K562 (cell line): ENCODE measurements at regions not wholly inside any gene's neighbourhood (a gene's known extent, or its start where the extent isn't known, plus 50 kb on each side); places are given as distances from the start of the nearest gene placed in this dataset.

ENCODE experiments used
- CHD4 ChIP-seq: fragments of 200-600 bp; sonication (generic); IDR thresholded peaks from 3 replicates; pipeline ENCODE4 v1.6.1; 2012; ENCODE audit warnings: low read depth, mild to moderate bottlenecking, mixed read lengths, low read length, inconsistent platforms; ENCODE audit not compliant: insufficient read depth, insufficient replicate concordance, poor library complexity, severe bottlenecking
- EHMT2 ChIP-seq: fragments of 450-650 bp; IDR thresholded peaks from 2 replicates; pipeline ENCODE4 v1.6.1; 2018; ENCODE audit warnings: antibody characterized with exemption
- ELF4 ChIP-seq: fragments of 450-650 bp; formaldehyde crosslinking; IDR thresholded peaks from 2 replicates; pipeline ENCODE4 v1.4.0; 2022; ENCODE audit warnings: missing genetic modification characterization
- ETV1 ChIP-seq: fragments of 450-650 bp; conservative IDR thresholded peaks from 2 replicates; pipeline ENCODE4 v1.6.1; 2016; ENCODE audit warnings: missing genetic modification characterization, control low read depth, low read depth, missing compliant biosample characterization
- FUS ChIP-seq: fragments of 200-400 bp; formaldehyde crosslinking; optimal IDR thresholded peaks from 2 replicates; pipeline ENCODE3; 2017; ENCODE audit warnings: low read depth, low read length
- KAT2B ChIP-seq: IDR thresholded peaks from one replicate; pipeline ENCODE4 v1.6.1; 2012; ENCODE audit warnings: low read depth, mild to moderate bottlenecking, control low read depth, inconsistent platforms, low read length, moderate library complexity
- MTA2 ChIP-seq: fragments of 450-650 bp; IDR thresholded peaks from 2 replicates; pipeline ENCODE4 v1.6.1; 2016; ENCODE audit warnings: low read depth
- RAD51 ChIP-seq: fragments of 450-650 bp; IDR thresholded peaks from 2 replicates; pipeline ENCODE4 v1.7.1; 2016; ENCODE audit warnings: low read depth, mild to moderate bottlenecking, borderline replicate concordance
- ZFP1 ChIP-seq: fragments of 450-650 bp; formaldehyde crosslinking; IDR thresholded peaks from 2 replicates; pipeline ENCODE4 v1.4.0; 2020; ENCODE audit warnings: mild to moderate bottlenecking, mixed read lengths
- TF ChIP-seq, protein P1 (sequence below): fragments of 150-350 bp; conservative IDR thresholded peaks from 2 replicates; pipeline ENCODE4 v1.6.1; 2014; ENCODE audit warnings: low read length
- TF ChIP-seq, protein P2 (sequence below), 3 experiments: IDR thresholded peaks in 2 of 3; conservative IDR thresholded peaks in 1 of 3; 2 replicates each; pipeline ENCODE4 v1.5.1; 2011 to 2012; ENCODE audit warnings: low read length in 3 of 3, mild to moderate bottlenecking in 3 of 3, control low read depth in 2 of 3, improper control_type of control experiment in 1 of 3, inconsistent platforms in 1 of 3, low read depth in 1 of 3, mixed read lengths in 1 of 3, moderate library complexity in 1 of 3; ENCODE audit not compliant: insufficient read depth in 2 of 3
- TF ChIP-seq, protein P3 (sequence below), 2 experiments: fragments of 450-650 bp; formaldehyde crosslinking in 1 of 2; IDR thresholded peaks; 2 replicates each; pipeline versions ENCODE4 v1.4.0 to v1.6.1; 2014 to 2020; ENCODE audit warnings: mild to moderate bottlenecking in 2 of 2, borderline replicate concordance in 1 of 2, low read depth in 1 of 2

DNA sequence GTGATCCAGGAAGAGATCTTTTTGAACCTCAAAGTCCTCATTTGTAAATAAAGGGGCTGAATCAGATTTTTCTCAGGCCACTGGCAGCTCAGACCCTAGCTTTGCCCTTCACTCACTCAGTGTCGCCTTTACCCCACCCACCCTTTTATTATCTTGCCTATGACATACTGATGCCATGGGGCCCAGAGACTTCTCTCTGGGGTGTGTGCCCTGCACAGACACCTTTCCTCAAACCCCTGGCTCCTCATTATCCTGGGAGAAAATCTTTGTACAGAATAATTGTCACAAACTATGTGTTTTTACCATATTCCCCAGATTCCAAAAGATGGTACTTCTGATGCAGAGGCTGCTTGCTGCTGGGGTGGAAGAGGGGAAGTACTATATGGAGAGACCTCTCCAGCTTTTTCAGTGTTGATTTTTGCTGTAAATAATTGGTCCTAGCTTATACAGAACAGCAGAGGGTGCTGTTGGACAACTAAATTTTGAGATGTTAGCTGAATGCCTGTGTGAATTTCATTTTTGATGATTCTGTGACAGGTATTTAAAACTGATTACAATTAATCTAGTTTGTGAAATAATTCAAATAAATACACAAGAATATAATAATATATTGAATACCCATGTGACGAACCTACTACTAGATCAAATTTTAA is 53.9 kb upstream of the DCD start:
- TF ChIP-seq RAD51 (no peak), ETV1 (tag) (no peak), CHD4 (no peak), EHMT2 (no peak), FUS (no peak), ELF4 (CRISPR knock-in tag) (no peak), KAT2B (no peak), ZFP1 (CRISPR knock-in tag) (no peak), MTA2 (no peak)
- TF ChIP-seq, protein P1, sequence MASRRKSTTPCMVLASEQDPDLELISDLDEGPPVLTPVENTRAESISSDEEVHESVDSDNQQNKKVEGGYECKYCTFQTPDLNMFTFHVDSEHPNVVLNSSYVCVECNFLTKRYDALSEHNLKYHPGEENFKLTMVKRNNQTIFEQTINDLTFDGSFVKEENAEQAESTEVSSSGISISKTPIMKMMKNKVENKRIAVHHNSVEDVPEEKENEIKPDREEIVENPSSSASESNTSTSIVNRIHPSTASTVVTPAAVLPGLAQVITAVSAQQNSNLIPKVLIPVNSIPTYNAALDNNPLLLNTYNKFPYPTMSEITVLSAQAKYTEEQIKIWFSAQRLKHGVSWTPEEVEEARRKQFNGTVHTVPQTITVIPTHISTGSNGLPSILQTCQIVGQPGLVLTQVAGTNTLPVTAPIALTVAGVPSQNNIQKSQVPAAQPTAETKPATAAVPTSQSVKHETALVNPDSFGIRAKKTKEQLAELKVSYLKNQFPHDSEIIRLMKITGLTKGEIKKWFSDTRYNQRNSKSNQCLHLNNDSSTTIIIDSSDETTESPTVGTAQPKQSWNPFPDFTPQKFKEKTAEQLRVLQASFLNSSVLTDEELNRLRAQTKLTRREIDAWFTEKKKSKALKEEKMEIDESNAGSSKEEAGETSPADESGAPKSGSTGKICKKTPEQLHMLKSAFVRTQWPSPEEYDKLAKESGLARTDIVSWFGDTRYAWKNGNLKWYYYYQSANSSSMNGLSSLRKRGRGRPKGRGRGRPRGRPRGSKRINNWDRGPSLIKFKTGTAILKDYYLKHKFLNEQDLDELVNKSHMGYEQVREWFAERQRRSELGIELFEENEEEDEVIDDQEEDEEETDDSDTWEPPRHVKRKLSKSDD, result no peak
- TF ChIP-seq, protein P2, sequence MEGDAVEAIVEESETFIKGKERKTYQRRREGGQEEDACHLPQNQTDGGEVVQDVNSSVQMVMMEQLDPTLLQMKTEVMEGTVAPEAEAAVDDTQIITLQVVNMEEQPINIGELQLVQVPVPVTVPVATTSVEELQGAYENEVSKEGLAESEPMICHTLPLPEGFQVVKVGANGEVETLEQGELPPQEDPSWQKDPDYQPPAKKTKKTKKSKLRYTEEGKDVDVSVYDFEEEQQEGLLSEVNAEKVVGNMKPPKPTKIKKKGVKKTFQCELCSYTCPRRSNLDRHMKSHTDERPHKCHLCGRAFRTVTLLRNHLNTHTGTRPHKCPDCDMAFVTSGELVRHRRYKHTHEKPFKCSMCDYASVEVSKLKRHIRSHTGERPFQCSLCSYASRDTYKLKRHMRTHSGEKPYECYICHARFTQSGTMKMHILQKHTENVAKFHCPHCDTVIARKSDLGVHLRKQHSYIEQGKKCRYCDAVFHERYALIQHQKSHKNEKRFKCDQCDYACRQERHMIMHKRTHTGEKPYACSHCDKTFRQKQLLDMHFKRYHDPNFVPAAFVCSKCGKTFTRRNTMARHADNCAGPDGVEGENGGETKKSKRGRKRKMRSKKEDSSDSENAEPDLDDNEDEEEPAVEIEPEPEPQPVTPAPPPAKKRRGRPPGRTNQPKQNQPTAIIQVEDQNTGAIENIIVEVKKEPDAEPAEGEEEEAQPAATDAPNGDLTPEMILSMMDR (IDR thresholded peaks at IDR 0.05 in 2 of 3, conservative IDR thresholded peaks at IDR 0.05 in 1 of 3; ENCODE audit: insufficient read depth in 2 of 3, low read depth in 1 of 3, low read length in 3 of 3), result peak; percentile 46 to 74 (median 61); a peak in 5 of 6 replicates
- TF ChIP-seq, protein P3, sequence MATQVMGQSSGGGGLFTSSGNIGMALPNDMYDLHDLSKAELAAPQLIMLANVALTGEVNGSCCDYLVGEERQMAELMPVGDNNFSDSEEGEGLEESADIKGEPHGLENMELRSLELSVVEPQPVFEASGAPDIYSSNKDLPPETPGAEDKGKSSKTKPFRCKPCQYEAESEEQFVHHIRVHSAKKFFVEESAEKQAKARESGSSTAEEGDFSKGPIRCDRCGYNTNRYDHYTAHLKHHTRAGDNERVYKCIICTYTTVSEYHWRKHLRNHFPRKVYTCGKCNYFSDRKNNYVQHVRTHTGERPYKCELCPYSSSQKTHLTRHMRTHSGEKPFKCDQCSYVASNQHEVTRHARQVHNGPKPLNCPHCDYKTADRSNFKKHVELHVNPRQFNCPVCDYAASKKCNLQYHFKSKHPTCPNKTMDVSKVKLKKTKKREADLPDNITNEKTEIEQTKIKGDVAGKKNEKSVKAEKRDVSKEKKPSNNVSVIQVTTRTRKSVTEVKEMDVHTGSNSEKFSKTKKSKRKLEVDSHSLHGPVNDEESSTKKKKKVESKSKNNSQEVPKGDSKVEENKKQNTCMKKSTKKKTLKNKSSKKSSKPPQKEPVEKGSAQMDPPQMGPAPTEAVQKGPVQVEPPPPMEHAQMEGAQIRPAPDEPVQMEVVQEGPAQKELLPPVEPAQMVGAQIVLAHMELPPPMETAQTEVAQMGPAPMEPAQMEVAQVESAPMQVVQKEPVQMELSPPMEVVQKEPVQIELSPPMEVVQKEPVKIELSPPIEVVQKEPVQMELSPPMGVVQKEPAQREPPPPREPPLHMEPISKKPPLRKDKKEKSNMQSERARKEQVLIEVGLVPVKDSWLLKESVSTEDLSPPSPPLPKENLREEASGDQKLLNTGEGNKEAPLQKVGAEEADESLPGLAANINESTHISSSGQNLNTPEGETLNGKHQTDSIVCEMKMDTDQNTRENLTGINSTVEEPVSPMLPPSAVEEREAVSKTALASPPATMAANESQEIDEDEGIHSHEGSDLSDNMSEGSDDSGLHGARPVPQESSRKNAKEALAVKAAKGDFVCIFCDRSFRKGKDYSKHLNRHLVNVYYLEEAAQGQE (IDR thresholded peaks at IDR 0.05; ENCODE audit: borderline replicate concordance), result peak; percentile 51; the same call in 1 of the 2 replicates
- TF ChIP-seq, protein P3 (CRISPR knock-in tag; IDR thresholded peaks at IDR 0.05; ENCODE audit: low read depth), result no peak
